D721Med (cell line): ENCODE measurements at regions not wholly inside any gene's neighbourhood (a gene's known extent, or its start where the extent isn't known, plus 50 kb on each side); places are given as distances from the start of the nearest gene placed in this dataset.

Experiments
- DNase-seq: peaks from one replicate; pipeline ENCODE4 v3.0.0; 2011; ENCODE audit warnings: low spot score; ENCODE audit not compliant: insufficient read length
- FAIRE-seq: peaks from 2 replicates; lab custom pipeline; 2011; peaks lifted over from hg19 to GRCh38; lab: Jason Lieb, UNC
- TF ChIP-seq, protein P1 (sequence below): IDR thresholded peaks from 2 replicates; pipeline ENCODE4 v1.5.1; 2012; ENCODE audit warnings: mild to moderate bottlenecking, control low read depth; ENCODE audit not compliant: insufficient read depth; ENCODE audit errors: missing control alignments

DNA sequence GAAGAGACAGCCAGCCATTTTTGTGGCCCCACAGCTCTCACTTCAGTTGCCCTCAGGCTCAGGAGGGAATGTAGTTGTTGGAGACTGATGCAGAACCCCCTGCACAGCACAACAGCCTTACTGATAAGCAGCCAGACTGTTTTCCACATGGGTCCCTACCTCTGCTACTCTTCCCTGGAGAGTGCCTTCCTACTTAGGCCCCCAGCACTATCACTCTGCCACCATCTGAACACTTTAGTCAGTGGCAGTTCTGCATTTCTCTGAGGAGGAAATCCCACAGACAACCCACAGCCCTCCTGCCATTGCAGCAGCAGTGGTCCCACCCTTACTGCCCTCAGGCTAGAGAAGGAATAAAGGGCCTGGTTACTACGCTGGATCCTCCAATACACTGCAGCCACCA, 61.8 kb upstream of the PTPRD start:
- no peak for DNase-seq
- FAIRE-seq, result no peak
- TF ChIP-seq, protein P1, sequence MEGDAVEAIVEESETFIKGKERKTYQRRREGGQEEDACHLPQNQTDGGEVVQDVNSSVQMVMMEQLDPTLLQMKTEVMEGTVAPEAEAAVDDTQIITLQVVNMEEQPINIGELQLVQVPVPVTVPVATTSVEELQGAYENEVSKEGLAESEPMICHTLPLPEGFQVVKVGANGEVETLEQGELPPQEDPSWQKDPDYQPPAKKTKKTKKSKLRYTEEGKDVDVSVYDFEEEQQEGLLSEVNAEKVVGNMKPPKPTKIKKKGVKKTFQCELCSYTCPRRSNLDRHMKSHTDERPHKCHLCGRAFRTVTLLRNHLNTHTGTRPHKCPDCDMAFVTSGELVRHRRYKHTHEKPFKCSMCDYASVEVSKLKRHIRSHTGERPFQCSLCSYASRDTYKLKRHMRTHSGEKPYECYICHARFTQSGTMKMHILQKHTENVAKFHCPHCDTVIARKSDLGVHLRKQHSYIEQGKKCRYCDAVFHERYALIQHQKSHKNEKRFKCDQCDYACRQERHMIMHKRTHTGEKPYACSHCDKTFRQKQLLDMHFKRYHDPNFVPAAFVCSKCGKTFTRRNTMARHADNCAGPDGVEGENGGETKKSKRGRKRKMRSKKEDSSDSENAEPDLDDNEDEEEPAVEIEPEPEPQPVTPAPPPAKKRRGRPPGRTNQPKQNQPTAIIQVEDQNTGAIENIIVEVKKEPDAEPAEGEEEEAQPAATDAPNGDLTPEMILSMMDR, result no peak

DNA sequence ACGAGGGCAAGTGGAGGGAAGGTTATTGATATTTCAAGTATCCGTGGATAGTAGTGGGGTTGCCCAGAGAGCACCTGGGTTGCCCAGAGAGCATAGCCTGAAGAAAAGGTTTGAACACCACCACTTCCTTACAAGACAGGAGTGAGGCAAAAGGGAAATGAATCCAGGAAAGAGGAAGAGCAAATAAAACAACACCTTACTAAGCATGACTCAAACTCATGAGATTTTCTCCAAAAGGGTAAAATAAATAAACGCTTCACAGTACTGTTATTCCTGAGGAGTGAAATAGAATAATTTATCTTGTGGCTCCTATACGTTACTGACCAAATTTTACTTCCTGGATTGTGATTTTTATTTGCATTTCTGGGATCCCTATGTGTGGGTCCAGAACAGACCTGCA, 65.2 kb upstream of the PTPRD start:
- FAIRE-seq (no peak), DNase-seq (no peak)
- TF ChIP-seq, protein P1, result no peak

DNA sequence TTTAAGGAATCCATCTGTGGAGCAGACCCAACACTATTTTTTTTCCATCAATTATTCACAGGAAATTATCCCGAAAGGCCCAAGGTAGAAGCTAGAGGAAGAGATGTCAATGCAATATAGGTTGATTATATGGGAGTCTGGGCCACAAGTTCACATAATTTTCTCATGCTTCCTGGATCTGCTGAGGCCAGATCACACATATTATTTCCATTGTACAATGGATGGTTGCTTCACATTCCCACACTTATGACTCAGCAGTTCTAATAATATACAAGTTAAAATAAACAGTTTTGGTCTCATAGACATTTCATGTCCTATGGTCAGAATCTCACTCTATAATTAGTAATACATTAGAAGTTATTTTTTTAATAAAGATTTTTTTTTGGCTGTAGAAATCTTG, 66.0 kb upstream of the PTPRD start:
- TF ChIP-seq, protein P1, result no peak
- no peak for DNase-seq
- FAIRE-seq, result no peak

DNA sequence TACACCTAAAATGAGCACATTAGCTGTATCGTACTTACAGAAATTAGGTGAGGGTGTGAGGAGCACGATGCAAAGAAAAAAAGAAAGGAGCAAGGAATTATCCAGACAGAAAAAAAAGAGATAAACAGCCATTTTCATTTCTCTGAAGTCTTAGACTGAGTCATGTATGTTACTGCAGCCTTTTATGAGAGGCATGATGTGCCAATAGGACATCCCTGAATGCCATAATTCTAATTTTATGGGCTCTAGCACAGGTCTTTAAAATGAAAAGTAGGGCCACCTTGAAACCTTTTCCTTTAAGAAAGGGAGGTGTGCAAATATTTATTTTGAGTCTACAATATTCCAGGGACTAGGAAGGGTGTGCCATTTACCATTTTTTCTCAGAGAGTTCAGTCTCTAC, 74.1 kb upstream of the PTPRD start:
- DNase-seq, result no peak
- FAIRE-seq, result no peak
- TF ChIP-seq, protein P1, result no peak

DNA sequence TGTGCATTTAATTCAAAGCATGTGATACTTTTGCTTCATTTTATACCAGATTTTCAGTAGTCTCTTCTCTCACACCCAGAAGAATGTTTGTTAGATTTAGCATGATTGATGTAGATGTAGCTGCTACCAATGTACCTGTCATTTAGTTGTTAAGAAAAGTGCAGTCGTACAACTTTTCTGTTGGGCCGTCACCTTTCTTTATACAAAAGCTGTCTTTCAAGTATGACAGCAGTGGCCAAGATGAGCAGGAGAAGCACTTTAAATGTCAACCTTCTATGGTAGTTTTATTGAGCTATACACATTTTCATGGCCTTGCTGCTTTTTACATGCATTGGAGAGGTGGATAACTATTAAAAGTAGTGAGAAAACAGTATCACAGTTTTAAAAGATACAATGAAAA, 77.7 kb upstream of the PTPRD start:
- DNase-seq (no peak), FAIRE-seq (no peak)
- TF ChIP-seq, protein P1, result no peak

DNA sequence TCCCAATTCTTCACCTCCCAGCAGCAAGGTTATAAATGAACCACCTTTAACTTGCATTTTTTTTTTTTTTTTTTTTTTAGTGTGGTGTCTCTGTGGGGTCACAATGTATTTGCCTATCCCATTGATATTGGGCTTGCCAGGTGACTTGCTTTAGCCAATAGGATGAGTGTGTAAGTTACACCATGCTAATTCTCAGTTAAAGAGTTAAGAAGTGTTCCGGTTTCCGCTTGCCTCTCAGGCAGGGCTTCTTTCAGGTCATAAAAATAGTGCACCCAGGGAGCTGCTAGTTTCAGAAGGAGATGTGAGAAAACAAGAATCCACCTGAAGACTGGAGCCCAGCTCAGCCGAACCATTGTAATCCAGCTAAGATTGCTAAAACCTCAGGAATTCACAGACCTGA, 84.2 kb upstream of the PTPRD start:
- TF ChIP-seq, protein P1, result no peak
- FAIRE-seq, result no peak
- no peak for DNase-seq

DNA sequence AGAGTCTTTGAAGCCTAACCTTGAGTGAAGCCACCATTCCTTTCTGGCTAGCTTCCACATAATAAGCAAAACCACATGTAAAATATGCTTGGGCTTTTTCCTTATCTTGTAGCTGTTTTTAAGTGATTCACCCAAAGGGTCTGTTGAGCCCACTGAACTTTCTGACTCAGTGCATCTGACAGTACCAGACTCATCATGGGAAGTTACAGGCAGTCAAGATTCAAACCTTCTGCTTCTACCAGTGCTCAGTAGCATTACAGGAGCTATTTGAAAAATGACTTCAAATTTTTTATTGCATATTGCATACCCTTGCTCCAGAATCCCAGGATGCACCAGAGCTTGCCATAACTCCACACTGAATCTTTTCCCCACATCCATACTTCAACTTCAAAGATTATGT, 87.5 kb upstream of the PTPRD start:
- DNase-seq (no peak), FAIRE-seq (no peak)
- TF ChIP-seq, protein P1, result no peak
